ENCODE measurements at regions not wholly inside any gene's neighbourhood (a gene's known extent, or its start where the extent isn't known, plus 50 kb on each side); places are given as distances from the start of the nearest gene placed in this dataset.
A peak's percentile ranks its signal among the peaks of the same experiment; 100 is the strongest.
"Not testable (repeated sequence)": the region's sequence is repeated elsewhere in the genome, so short reads cannot be mapped to it uniquely, and the experiment has no call there.

- TF ChIP-seq CTCF (IDR thresholded peaks at IDR 0.05; ENCODE audit: low read length, missing control alignments), result no peak
- DNase-seq (ENCODE audit: low read depth), result no peak
- H3K4me3 ChIP-seq (replicated peaks; ENCODE audit: low read depth, low read length), result no peak overlapping the region
Measured at GRCh38 chr4:156517956-156518355, 453.6 kb downstream of the PDGFC start.

GRCh38 chr4:156517546-156517945, 454.1 kb downstream of the PDGFC start:
- TF ChIP-seq CTCF (IDR thresholded peaks at IDR 0.05; ENCODE audit: low read length, missing control alignments), result no peak

GRCh38 chr4:156516698-156517097, 454.9 kb downstream of the PDGFC start:
- DNase-seq (ENCODE audit: low read depth), result no peak
- no peak for TF ChIP-seq CTCF (IDR thresholded peaks at IDR 0.05; ENCODE audit: low read length, missing control alignments)
- H3K4me3 ChIP-seq (replicated peaks; ENCODE audit: low read depth, low read length), result no peak overlapping the region

More at GRCh38 chr4:156517546-156517945, 454.1 kb downstream of the PDGFC start:
- no peak overlapping the region for H3K4me3 ChIP-seq (replicated peaks; ENCODE audit: low read depth, low read length)
- no peak for DNase-seq (ENCODE audit: low read depth)

- no peak for TF ChIP-seq CTCF (IDR thresholded peaks at IDR 0.05; ENCODE audit: low read length, missing control alignments)
- DNase-seq (ENCODE audit: low read depth), result peak; percentile 30
- no peak overlapping the region for H3K4me3 ChIP-seq (replicated peaks; ENCODE audit: low read depth, low read length)
Measured at GRCh38 chr4:156515295-156515694, 456.3 kb downstream of the PDGFC start.

GRCh38 chr4:156512622-156513021, 459.0 kb downstream of the PDGFC start:
- H3K4me3 ChIP-seq (replicated peaks; ENCODE audit: low read depth, low read length), result no peak overlapping the region
- TF ChIP-seq CTCF (IDR thresholded peaks at IDR 0.05; ENCODE audit: low read length, missing control alignments), result no peak
- peak; percentile 50 for DNase-seq (ENCODE audit: low read depth)

- DNase-seq (ENCODE audit: low read depth); H3K4me3 ChIP-seq (replicated peaks; ENCODE audit: low read depth, low read length): not testable (repeated sequence)
Measured at GRCh38 chr4:156509921-156510320, 461.7 kb downstream of the PDGFC start.

GRCh38 chr4:156505341-156505955, 466.2 kb downstream of the PDGFC start:
- DNase-seq (ENCODE audit: low read depth), result no peak
- no peak overlapping the region for H3K4me3 ChIP-seq (replicated peaks; ENCODE audit: low read depth, low read length)
- TF ChIP-seq CTCF (IDR thresholded peaks at IDR 0.05; ENCODE audit: low read length, missing control alignments), result no peak

Measured in fibroblast of pulmonary artery (primary cell).